Stimulated activated CD4-positive, alpha-beta T cell treated with anti-CD3 and anti-CD28 coated beads, Interleukin-4, amount 100 ng/mL, for 4 hours (primary cell): ENCODE measurements at regions not wholly inside any gene's neighbourhood (a gene's known extent, or its start where the extent isn't known, plus 50 kb on each side); places are given as distances from the start of the nearest gene placed in this dataset.
A peak's percentile ranks its signal among the peaks of the same experiment; 100 is the strongest.
"Not testable (repeated sequence)": the region's sequence is repeated elsewhere in the genome, so short reads cannot be mapped to it uniquely, and the experiment has no call there.

Source experiments
- DNase-seq, 2 experiments: peaks; one replicate each; pipeline ENCODE4 v3.0.0-alpha.2; 2020

DNA sequence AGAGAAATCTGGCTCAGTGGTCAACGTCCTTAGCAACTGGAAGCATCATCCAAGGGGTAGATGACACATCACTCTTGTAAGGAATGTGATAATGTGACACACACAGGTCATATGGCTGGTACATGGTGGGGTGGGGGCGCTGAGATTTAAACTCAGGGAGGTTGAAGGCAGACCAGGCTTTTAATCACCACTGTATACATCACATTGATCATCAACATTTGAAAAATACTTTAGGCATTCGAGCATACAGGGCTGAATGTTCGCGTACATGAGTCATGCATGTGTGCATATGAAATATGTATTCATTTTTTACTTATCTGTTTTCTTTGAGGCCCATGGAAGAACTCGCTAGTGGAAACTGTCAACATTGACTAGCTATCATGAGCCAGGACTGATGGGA is 976.4 kb downstream of the VRK1 start:
- no peak for DNase-seq

DNA sequence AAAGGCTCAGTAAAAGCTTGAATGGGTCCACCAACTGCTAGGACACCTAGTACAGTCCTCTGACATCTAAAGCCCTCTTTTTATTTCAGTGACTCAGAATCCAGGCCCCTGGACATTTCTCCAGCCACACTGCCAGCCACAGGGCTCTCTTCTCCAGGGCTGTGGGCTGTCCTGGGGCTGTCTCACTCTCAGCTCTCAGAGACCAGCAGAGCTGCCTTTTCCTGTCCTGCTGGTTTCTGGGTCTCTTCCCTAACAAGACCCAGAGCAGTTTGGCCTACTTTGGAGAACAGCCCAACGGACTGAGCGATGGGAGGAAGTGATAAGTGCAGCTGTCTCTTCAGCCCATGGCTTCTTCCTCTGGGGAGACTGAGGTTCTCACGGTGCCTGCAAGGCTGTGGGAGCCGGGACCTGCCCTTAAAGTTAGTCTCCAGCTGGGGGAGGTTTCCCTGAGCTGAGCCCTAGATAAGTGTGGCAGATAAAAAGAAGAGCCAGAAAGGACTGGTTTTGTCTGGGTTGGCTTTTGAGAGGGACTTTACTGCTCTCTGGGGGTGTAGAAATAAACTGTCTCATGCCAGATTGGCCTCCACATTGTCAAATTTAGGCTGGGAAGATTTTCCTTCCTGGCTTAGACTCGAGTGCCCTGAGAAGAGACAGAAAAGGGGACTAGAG is 979.8 kb downstream of the VRK1 start:
- DNase-seq, result no peak

DNA sequence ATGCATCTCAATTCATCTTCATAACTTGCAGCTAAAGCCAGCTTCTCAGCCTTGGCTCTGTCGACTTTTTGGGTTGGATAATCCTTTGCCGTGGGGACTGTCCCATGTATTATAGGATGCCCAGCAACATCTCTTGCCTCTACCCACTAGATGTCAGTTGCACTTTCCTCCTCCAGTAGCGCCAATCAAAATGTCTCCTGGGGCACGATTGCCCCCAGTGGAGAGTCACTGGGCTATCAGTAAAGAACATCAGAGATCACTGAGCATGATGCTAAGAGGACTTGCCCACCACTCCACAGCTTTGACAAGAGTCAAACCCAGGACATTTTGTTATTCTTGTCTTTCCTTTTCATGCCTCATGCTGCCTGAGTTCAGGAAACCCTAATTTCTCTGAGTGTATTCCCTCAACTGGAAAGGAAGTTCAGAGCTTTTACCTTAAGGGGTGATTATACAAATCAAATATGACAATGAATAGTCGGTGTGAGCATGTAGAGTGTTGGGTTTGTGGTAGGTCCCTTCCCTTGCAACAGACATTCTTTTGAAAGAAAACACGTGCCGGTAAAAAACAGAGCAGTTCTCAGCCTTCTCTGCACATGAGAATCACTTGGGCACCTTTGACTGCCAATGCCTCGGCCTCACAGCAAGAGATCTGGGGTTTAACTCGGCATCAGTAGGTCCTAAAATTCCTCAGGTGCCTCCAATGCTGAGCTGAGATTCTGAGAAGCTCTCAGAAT is 980.6 kb downstream of the VRK1 start:
- peak in 1 of 2 experiments; percentile 7 for DNase-seq

DNA sequence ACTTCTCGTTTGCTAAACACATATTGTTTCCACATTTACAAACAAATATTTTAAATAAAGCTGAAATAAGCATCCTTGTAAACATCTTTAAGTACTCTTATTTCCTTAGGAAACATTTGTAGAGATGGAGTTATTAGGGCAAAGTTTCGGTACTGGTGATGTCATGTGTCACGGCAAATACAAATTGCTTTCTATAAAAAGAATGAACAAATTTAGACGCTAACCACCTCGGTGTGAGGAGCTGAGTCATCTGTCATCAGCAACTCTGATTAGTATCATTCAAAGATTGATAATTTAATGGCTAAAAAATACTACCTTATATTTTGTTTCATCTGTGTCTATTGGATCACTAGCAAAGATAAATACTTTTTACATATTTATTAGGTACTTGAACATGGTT is 982.0 kb downstream of the VRK1 start:
- DNase-seq, result no peak

DNA sequence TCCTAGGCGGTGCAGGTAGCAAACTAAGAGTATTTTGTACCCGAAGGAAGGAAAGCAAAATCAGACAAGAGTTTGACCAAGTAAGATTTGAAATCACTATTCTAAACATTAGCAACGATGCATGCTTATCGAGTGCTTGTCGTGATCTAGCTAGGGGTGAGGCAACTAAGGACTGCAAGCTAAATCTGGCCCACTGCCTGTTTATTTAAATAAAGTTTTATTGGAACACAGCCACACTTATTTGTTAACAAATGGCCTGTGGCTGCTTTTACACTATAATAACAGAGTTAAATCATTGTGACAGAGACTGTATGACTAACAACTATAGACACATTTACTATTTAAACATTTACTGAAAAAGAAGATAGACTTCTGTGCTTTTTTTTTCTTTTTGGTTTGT is 983.6 kb downstream of the VRK1 start:
- no peak for DNase-seq

DNA sequence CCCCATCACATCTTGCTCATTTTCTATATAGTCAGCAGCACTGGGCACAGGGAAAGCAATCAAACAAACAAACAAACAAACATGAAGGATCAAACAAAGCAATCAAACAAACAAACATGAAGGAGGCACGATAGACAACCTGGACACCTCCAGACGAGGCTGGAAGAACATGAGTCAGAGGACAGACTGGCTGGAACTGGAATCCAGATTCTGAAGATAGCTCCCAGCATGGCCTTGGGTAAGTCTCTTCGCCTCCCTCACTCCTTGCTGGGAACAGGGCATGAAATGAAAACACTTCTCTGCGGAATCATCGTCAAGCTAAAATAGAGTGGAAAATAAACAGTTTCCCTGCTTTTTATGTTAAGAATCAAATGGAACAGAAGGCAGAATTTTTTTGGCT is 984.8 kb downstream of the VRK1 start:
- DNase-seq, result no peak

DNA sequence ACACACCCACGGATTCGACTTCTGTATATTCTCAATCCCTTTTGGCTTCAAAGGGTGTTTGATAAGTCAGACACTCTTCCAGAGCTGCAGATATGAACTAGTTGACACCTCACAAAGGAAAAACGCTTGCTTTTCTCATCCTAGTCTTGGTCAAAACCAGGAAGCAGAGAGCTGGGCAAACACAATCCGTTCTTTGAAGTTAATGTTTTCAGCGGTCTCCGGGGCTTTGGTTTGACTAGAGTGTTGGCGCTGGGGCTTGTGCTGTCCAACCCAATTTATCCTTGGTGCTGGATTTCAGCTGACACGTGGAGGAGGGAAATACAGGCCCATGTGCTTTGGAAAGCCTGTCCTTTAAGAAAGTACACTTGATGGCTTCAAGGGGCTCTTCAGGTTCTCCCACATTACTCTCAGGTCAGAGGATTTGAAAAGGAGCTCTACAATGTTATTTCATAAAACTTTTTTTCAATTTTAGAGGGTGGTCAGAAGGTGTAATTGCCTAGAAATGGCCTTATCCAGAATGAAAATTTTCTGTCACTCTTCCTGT is 985.8 kb downstream of the VRK1 start:
- no peak for DNase-seq

DNA sequence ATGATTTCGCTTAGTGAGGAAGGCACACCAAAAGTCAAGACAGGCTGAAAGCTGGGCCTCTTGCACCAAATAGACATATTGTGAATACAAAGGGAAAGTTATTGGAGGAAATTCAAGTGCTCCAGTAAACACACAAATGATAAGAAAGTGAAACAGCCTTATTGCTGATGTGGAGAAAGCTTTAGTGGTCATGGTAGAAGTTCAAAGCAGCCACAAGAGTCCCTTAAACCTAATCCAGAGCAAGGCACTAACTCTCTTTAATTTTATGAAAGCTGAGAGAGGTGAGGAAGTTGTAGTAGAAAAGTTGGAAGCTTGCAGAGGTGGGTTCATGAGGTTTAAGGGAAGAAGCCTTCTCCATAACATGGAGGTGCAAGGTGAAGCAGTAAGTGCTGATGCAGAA is 988.3 kb downstream of the VRK1 start:
- no peak for DNase-seq

DNA sequence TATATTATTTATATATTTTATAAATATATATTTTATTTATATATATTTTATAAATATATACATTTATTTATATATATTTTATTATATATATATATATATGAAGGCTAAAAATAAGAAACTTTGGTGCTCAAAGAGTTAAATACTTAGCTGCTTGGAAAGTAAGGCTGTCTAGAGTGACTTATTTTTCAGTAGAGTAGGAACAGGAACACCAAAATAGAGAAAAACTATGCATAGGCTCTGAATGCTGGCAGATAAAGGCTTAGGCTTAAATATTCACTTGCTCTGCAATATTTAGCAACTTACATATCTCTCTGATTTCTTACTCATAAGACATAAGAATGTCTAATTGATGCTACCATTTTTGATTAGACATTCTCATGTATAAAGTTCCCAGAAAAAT is 991.2 kb downstream of the VRK1 start:
- no peak for DNase-seq

DNA sequence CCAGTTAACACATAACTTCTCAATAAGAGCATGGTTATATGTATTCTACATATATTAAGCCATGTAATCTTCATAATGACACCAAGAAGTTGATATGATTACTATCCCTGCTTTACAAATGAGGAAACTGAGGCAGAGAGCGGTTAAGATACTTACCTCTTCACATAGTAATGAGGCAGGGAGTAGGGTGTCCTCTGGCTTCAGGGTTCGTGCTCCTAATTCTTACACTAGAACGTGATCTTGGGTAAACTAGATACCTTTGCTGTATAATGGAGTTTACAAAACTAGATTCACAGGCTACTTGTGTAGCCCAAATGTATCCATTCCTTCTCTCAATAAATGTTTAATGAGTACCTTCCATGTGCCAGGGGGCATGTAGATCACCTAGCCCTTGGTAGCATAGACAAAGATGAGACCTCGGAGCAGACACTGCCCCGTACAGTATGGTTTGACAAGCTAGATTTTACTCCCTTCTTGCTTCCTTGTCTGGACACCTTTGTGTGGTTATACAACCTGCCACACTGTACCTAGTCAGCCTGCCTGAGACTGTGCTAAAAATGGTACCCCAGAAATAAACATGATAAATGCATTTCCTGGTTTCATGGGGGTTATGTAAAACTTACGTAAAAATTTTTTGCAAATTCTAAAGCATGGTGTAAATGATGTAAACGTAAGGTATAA is 991.8 kb downstream of the VRK1 start:
- DNase-seq, result no peak

DNA sequence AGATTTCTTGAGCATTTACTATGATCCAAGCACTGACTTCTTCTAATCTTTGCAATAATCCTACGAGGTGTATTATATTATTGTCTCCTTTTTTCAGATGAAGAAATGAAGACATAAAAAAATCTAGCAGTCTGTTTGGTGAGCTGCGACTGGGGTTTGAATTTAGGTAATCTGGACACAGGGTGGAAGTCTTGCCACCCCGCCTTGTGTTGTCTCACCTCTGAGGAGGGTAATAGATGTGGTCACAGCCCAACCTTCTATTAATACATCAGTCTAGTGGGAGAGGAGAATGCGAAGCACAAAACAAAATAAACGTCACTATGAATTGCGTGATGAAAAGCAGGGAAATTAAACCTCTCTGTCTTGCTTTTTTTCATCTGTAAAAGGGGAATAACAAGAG is 993.9 kb downstream of the VRK1 start:
- DNase-seq, result no peak

DNA sequence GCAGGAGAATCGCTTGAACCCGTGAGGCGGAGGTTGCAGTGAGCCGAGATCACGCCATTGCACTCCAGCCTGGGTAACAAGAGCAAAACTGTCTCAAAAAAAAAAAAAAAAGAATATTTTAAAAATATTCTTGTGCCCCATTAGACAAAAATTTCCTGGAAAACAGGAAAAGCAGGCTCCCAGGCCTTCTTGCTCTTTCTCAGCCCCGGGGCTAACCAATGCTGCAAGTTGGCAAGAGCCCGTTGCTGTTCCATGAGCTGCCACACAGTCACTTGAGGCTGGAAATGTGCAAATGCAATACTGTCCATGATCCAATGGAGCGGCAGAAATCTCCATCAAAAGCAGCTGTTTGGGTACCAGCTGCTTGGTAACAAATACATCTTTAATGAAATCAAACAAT is 994.7 kb downstream of the VRK1 start:
- DNase-seq, result no peak

DNA sequence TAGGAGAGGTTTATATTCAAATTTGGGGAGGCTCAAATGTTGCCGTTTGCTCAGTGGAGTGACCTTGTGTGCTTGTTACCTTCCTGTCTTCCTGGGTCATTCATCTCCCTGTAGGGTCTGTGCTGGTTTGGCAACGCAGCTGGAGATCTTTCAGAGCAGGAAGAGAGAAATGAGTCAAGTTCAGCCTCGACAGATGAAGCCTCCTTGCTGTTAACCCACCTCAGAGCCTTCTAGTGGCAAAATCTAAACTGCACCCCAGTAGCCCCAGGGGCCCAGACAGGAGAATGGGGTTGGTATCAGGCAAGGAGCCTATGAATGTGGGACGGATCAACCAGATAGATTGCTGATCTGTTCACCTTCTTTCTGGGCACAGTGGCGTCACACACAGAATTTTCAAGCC is 999.3 kb downstream of the VRK1 start:
- no peak for DNase-seq

DNA sequence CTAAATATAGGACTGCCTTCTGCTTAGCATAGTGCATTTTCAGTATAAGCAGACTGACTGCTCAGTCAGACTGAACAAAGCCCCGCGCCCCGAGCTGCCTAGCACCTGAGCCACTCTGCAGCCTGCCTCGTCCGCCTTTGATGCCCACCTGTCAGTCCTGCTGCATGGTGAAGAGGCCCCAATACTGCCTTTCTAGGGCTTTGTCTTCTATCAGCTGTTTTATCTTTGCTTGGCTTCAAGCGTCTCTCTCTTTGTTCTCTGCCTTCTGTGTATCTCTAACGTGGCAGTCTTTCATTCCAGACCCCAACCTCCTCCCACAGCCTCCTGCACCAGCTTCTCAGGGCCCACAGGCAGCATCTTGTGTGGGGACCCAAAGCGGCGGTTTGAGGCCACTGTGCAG is 1001.0 kb downstream of the VRK1 start:
- no peak for DNase-seq

DNA sequence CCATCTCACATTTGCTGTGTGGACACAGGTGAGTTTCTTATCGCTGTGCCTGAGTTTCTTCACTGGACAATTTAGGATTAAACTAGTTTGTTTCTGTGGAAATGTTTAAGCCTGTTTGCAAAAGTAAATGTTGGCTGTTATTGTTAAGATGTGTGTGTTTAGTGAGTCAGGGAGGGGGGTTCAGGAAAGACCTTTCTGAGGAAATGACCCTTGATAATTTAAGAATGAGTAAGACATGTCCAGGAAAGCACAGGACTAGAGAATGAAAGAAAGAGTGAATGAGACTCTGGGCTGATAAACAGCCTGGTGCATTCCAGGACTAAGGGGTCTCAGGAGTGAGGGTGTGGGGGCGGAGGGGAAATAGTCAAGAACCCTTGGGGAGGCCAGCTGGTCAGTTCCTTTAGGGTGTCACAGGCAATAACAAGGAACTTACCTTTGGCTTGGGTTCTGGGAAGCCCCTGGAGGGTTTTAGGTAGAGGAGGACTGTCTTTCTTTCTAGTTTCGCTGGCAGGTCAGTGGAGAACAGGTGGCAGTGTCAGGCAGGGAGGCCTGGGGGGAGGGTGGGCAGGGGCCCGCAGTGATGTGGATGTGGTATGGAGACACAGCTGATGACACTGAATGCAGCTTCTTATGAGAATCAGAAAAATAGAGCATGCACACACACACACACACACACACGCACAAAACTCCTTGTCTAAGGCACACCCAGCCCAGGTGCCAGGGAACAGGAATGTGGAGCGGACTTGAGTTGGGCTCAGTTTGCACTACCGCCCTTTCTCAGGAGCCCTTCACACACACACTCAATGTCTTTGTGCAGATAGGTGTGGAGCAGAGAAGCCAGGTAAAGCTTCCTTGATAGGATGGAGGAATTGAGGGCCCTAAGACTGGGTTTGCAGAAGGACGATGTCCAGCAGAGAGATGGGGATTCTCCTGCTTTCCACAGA is 1005.5 kb downstream of the VRK1 start:
- no peak for DNase-seq

DNA sequence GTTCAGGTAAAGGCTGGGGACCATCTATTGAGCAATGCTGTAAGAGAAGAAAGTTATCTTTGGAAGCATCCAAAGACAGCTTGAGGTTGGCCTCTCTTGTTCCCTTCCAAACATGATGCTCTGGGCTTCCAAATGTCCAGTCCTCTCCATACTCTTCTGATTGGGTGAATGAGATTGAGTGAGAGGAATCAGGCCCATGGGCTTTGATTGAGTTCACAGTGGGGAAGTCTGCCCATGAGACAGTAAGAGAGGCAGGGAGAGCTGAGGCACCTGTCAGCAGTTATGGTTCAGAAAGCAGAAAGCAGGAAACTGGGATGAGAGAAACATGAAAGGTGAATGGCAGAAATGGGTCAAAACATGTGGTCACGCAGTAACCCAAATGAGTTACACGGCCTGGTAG is 1006.9 kb downstream of the VRK1 start:
- no peak for DNase-seq

DNA sequence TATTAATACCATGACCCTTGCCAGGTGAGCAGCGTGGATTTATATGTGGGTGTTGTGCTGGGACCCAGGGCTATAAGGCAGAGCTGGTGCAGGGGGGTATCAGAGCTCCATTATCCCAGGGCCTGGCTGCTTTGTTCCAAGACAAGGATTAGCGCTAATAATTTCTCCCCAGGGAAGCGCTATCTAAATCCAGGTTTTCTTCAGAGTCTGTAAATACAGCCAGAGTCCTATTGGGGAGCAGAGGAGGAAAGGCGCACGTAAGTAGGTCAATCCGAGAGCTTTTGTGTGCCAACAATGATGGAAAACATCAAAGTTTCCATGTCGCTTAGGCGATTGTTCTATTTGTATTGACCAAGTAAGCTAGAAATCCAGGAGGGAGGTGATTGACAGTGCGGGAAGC is 1009.7 kb downstream of the VRK1 start:
- DNase-seq, result no peak

DNA sequence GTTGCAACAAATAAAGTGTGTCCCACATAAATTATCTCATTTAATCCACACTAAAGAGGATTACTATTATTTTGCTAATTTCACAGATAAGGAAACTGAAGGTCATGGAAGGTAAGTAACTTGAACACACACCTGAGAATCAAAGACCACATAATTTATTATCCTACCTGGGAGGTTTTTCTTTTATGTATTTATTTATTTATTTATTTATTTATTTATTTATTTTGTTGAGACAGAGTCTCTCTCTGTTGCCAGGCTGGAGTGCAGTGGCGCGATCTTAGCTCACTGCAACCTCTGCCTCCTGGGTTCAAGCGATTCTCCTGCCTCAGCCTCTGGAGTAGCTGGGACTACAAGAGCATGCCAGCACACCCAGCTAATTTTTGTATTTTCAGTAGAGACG is 1011.4 kb downstream of the VRK1 start:
- DNase-seq, result not testable (repeated sequence)

DNA sequence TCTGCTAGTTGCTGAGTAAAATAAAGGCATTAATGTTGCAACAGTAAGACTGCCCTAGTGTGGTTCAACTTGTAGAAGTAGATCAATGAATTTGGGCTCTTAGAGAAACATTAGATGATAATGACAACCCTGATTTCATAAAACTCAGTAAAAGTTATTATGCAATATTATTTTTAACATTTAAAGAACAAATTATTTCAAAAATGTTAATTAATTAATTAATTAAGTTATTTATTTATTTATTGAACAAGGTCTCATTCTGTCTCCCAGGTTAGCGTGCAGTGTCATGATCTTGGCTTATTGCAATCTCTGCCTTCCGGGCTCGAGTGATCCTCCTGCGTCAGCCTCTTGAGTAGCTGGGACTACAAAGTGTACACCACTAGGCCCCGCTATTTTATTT is 1016.4 kb downstream of the VRK1 start:
- DNase-seq, result no peak

DNA sequence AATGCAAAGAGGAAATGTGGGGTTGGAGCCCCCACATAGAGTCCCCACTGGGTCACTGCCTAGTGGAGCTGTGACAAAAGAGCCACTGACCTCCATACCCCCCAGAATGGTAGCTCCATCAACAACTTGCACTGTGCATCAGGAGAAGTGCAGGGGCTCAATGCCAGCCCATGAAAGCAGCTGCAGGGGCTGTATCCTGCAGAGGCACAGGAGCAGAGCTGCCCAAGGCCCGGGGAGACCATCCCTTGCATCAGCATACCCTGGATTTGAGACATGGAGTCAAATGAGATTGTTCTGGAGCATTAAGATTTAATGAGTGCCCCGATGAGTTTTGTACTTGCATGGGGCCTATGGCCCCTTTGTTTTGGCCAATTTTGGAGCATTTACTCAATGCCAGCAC is 1023.6 kb downstream of the VRK1 start:
- no peak for DNase-seq

DNA sequence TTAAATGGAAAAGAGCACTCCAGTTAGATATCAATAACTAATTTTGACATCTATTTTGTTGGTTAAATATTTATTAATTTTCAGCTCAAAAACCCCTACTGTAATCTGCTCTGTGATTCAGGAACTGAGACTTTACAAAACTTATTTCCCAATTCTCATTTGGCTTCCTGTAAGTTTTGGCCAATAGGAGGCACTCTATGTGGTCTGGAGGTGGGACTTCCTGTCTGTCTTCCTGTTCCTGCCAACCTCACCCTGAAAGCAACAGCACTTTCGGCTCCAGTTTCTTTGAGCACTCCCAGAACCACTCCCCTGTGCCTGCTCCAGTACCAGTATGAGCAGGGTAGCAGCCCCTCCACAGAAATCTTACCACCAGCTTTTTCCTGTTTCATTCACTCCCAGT is 1027.0 kb downstream of the VRK1 start:
- DNase-seq, result no peak

DNA sequence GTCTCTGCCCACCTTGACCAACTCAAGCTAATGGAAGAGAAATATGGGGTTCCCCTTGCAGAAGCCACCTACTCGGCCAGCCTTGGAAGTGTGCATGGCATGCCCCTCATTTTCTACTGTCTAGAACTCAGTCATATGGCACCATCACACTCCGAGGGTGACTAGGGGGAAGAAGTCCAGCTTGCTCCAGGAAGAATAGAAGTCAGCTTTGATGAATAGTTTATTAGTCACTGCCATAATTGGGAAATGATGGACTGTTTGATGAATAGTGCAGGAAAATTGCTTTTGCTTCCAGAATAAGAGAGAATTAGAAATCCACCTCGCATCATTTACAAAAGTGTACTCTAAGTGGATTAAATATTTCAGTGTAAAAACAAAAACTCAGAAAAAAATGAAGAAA is 1030.6 kb downstream of the VRK1 start:
- DNase-seq, result no peak

DNA sequence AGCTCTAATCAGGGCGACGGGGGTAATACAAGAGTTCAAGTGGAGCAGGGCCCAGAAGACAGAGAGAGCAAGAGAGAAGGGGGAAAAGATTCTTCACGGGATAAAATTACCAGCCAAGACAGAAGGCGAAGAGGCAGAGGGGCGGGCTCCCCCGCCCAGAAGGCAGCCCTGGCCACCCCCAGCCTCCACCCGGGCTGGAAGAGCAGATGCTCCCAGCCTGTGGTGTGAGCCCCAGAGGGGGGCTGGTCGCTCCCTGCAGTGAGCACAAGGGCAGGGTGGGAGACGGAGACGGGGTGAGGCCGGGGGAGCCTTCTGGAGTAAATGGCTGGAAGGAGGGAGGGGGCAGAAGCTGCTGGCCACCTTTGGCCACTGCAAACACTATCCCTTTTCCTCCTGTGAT is 1035.6 kb downstream of the VRK1 start:
- no peak for DNase-seq
